Fibroblast of skin of back (primary cell): ENCODE measurements at regions not wholly inside any gene's neighbourhood (a gene's known extent, or its start where the extent isn't known, plus 50 kb on each side); places are given as distances from the start of the nearest gene placed in this dataset.
"Not testable (repeated sequence)": the region's sequence is repeated elsewhere in the genome, so short reads cannot be mapped to it uniquely, and the experiment has no call there.

Source experiments
- DNase-seq: peaks from one replicate; pipeline ENCODE4 v3.0.0-alpha.2; 2013

DNA sequence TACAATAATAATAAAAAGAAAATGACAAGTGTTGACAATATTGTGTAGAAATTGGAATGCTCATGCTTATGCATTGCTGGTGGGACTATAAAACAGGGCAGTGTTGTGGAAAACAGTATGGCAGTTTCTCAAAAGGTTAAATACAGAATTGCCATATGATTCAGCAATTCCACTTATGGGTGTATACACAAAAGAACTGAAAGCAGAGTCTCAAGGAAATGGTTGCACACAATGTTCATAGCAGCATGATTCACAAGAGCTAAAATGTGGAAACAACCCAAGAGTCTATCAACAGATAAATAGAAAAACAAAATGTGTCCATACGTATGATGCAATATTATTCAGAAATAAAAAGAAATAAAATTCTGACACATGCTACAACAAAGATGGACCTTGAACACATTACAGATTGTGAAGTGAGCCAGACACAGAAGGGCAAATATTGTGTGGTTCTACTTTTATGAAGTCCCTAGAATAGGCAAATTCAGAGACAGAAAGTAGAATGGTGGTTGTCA lies 64.8 kb upstream of the GRM8 start:
- DNase-seq, result peak; percentile 1

DNA sequence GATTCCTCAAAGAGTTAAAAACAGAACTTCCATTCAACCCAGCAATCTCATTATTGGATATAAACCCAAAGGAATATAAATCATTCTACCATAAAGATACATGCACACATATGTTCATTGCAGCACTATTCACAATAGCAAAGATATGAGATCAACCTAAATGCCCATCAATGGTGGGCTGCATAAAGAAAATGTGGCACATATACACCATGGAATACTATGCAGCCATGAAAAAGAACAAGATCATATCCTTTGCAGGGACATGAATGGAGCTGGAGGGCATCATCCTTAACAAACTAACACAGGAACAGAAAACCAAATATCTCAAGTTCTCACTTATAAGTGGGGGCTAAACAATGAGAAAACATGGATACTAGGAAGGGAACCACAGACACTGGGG lies 64.1 kb upstream of the GRM8 start:
- not testable (repeated sequence) for DNase-seq

DNA sequence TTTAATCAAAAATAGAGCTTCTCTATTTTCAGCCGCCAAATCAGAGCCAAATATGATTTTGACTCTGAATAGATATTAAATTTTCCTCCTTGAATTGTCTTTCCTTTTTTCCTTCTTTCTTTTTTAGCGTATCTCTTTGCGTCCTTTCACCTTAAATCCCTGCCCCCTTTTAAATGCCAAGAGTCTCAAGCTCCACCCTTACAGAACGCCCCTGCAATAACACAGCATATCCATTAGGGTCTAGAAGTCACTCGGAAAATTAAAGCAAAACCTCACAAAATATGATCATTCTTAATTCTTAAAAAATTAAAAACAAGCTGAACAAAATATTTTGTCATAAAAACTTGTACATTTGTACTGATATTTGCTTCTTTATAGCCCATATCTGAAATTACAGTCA lies 51.3 kb upstream of the GRM8 start:
- no peak for DNase-seq

DNA sequence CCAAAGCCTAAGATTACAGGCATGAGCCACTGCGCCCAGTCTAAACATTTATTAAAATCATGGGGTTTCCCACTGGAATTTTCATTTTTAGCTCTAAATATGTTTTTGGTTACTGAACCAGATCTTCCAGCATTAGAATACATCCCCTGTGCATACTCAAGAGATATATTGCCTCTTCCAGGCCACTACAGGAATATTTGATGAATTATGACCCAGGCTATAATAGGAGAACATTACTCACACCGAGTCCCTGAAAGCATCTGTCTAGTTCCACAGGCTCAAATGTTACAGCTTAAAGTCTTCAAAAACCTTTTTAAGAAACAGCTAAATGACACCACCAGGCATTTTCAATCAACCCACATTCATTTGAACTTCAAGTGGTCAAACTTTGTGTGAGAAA lies 50.4 kb upstream of the GRM8 start:
- DNase-seq, result no peak
